ENCODE measurements at regions not wholly inside any gene's neighbourhood (a gene's known extent, or its start where the extent isn't known, plus 50 kb on each side); places are given as distances from the start of the nearest gene placed in this dataset.
A peak's percentile ranks its signal among the peaks of the same experiment; 100 is the strongest.

DNA sequence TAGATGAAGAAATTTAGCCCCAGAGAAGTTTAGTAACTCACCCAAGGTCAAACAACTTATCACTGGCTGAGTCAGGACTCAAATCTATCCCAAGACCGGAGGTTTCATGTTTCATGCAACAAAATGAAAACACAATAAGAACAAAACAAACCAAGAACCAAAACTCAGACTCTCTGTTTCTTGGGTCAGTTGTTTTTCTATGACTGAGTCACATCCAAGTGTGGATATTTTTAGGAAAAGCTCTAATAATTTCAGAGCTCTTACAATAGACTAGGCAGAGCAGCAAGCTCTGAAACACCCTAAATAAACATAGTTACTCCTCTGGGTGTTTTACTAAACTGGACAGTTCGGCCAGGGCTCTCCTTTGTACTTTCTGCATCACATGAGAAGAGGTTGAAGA lies 87.6 kb upstream of the PRB2 start:
- DNase-seq = no peak
- Histone ChIP-seq H3K4me3 (ENCODE audit: low read depth, low read length) (no peak overlapping the region), H3K27ac (no peak overlapping the region), H3K36me3 (no peaks in the 10 kb centered on the region), H3K27me3 (ENCODE audit: insufficient read depth, low read depth, severe bottlenecking) (peaks cover 19% of the 10 kb centered on the region), H3K9me3 (ENCODE audit: severe bottlenecking) (no peaks in the 10 kb centered on the region)
- TF ChIP-seq, protein P1, sequence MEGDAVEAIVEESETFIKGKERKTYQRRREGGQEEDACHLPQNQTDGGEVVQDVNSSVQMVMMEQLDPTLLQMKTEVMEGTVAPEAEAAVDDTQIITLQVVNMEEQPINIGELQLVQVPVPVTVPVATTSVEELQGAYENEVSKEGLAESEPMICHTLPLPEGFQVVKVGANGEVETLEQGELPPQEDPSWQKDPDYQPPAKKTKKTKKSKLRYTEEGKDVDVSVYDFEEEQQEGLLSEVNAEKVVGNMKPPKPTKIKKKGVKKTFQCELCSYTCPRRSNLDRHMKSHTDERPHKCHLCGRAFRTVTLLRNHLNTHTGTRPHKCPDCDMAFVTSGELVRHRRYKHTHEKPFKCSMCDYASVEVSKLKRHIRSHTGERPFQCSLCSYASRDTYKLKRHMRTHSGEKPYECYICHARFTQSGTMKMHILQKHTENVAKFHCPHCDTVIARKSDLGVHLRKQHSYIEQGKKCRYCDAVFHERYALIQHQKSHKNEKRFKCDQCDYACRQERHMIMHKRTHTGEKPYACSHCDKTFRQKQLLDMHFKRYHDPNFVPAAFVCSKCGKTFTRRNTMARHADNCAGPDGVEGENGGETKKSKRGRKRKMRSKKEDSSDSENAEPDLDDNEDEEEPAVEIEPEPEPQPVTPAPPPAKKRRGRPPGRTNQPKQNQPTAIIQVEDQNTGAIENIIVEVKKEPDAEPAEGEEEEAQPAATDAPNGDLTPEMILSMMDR (IDR thresholded peaks at IDR 0.05; ENCODE audit: low read depth, low read length) = no peak

- peak; percentile 67 for DNase-seq
- H3K36me3 ChIP-seq = no peaks in the 10 kb centered on the region
- H3K27me3 ChIP-seq (ENCODE audit: insufficient read depth, low read depth, severe bottlenecking) = peaks cover 33% of the 10 kb centered on the region
- TF ChIP-seq, protein P1 (IDR thresholded peaks at IDR 0.05; ENCODE audit: low read depth, low read length) = peak; percentile 74
- H3K4me3 ChIP-seq (ENCODE audit: low read depth, low read length) = no peak overlapping the region
- no peaks in the 10 kb centered on the region for H3K9me3 ChIP-seq (ENCODE audit: severe bottlenecking)
- H3K27ac ChIP-seq = no peak overlapping the region
These were observed 91.5 kb upstream of the PRB2 start for GRCh38 chr12:11486623-11487444.

GRCh38 chr12:11496157-11496851 lies 100.9 kb upstream of the PRB2 start:
- Histone ChIP-seq H3K4me3 (ENCODE audit: low read depth, low read length) (no peak overlapping the region), H3K27me3 (ENCODE audit: insufficient read depth, low read depth, severe bottlenecking) (peaks cover 28% of the 10 kb centered on the region), H3K9me3 (ENCODE audit: severe bottlenecking) (peaks cover 7% of the 10 kb centered on the region), H3K27ac (no peak overlapping the region), H3K36me3 (no peaks in the 10 kb centered on the region)
- TF ChIP-seq, protein P1 (IDR thresholded peaks at IDR 0.05; ENCODE audit: low read depth, low read length) = no peak
- DNase-seq = no peak

- Histone ChIP-seq H3K36me3 (no peaks in the 10 kb centered on the region), H3K9me3 (ENCODE audit: severe bottlenecking) (peaks cover 8% of the 10 kb centered on the region), H3K4me3 (ENCODE audit: low read depth, low read length) (no peak overlapping the region), H3K27me3 (ENCODE audit: insufficient read depth, low read depth, severe bottlenecking) (peaks cover 33% of the 10 kb centered on the region), H3K27ac (no peak overlapping the region)
- no peak for DNase-seq
- TF ChIP-seq, protein P1 (IDR thresholded peaks at IDR 0.05; ENCODE audit: low read depth, low read length) = no peak
These were observed 102.1 kb upstream of the PRB2 start for GRCh38 chr12:11497438-11497837.

GRCh38 chr12:11497995-11498394 lies 102.6 kb upstream of the PRB2 start:
- no peak overlapping the region for H3K4me3 ChIP-seq (ENCODE audit: low read depth, low read length)
- no peak for DNase-seq

More at GRCh38 chr12:11497995-11498394, 102.6 kb upstream of the PRB2 start:
- no peak overlapping the region for H3K27ac ChIP-seq
- TF ChIP-seq, protein P1 (IDR thresholded peaks at IDR 0.05; ENCODE audit: low read depth, low read length) = no peak
- peaks cover 35% of the 10 kb centered on the region for H3K27me3 ChIP-seq (ENCODE audit: insufficient read depth, low read depth, severe bottlenecking)
- no peaks in the 10 kb centered on the region for H3K36me3 ChIP-seq
- peaks cover 8% of the 10 kb centered on the region for H3K9me3 ChIP-seq (ENCODE audit: severe bottlenecking)
